Lung (tissue), 11 donors: ENCODE measurements at regions not wholly inside any gene's neighbourhood (a gene's known extent, or its start where the extent isn't known, plus 50 kb on each side); places are given as distances from the start of the nearest gene placed in this dataset.

ENCODE experiments used
- ATAC-seq: fragments of 200-7000 bp; cut with Tn5 transposase; one replicate; pipeline ENCODE4 v1.9.1; 2020; ENCODE audit warnings: moderate number of reproducible peaks; ENCODE audit not compliant: insufficient read depth, low FRiP score
- DNase-seq, 3 donors: peaks; one replicate each; pipeline ENCODE4 v3.0.0-alpha.2; 2013 to 2017
- H3K27ac ChIP-seq, 2 donors: one replicate each; pipeline ENCODE4 v1.5.1; 2013; ENCODE audit warnings: mild to moderate bottlenecking in 2 of 2, moderate library complexity in 2 of 2, control low read depth in 1 of 2, inconsistent platforms in 1 of 2, low read depth in 1 of 2, low read length in 1 of 2
- H3K27me3 ChIP-seq, 3 donors: one replicate each; pipeline ENCODE4 v1.5.1; 2013; ENCODE audit warnings: low read length in 2 of 3; ENCODE audit not compliant: control insufficient read depth in 3 of 3, insufficient read depth in 3 of 3
- H3K36me3 ChIP-seq, 4 donors: one replicate each; pipeline ENCODE4 v1.5.1; 2013; ENCODE audit warnings: low read length in 4 of 4, mild to moderate bottlenecking in 1 of 4, moderate library complexity in 1 of 4; ENCODE audit not compliant: control insufficient read depth in 4 of 4, insufficient read depth in 4 of 4
- H3K4me1 ChIP-seq, 5 donors: one replicate each; pipeline ENCODE4 v1.5.1; 2013; ENCODE audit warnings: low read length in 5 of 5, mild to moderate bottlenecking in 2 of 5, moderate library complexity in 1 of 5; ENCODE audit not compliant: control insufficient read depth in 5 of 5, insufficient read depth in 5 of 5
- H3K4me3 ChIP-seq: one replicate; pipeline ENCODE4 v1.5.1; 2013; ENCODE audit warnings: mild to moderate bottlenecking, control low read depth, moderate library complexity
- H3K9ac ChIP-seq, 2 donors: one replicate each; pipeline ENCODE4 v1.5.1; 2013; ENCODE audit warnings: low read length in 2 of 2, control low read depth in 1 of 2; ENCODE audit not compliant: insufficient read depth in 1 of 2
- H3K9me3 ChIP-seq, 4 donors: one replicate each; pipeline ENCODE4 v1.5.1; 2013; ENCODE audit warnings: low read length in 3 of 4, mild to moderate bottlenecking in 1 of 4, moderate library complexity in 1 of 4; ENCODE audit not compliant: control insufficient read depth in 4 of 4, insufficient read depth in 3 of 4
- WGBS, 2 donors: extraction: QIAGEN DNeasy Blood & Tissue Kit; methylation state at CpG; one replicate each; pipeline ENCODE4 v1.1.7; 2013; 5-methylcytosine and 5-hydroxymethylcytosine counted together
- TF ChIP-seq, protein P1 (sequence below): IDR thresholded peaks from 2 replicates; pipeline ENCODE4 v1.5.1; 2012; ENCODE audit warnings: mild to moderate bottlenecking; ENCODE audit errors: control extremely low read depth, extremely low read depth
- donor health status: control.
- donor health status: control.
- donor health status: Bipolar disorder and iron deficiency.
- donor health status: healthy.
- donor health status: DM: yes; HTN: yes; CAD: no.

GRCh38 chr19:31223740-31224534 lies 125.3 kb downstream of the TSHZ3 start:
- no peak overlapping the region for H3K4me3 ChIP-seq
- TF ChIP-seq, protein P1, sequence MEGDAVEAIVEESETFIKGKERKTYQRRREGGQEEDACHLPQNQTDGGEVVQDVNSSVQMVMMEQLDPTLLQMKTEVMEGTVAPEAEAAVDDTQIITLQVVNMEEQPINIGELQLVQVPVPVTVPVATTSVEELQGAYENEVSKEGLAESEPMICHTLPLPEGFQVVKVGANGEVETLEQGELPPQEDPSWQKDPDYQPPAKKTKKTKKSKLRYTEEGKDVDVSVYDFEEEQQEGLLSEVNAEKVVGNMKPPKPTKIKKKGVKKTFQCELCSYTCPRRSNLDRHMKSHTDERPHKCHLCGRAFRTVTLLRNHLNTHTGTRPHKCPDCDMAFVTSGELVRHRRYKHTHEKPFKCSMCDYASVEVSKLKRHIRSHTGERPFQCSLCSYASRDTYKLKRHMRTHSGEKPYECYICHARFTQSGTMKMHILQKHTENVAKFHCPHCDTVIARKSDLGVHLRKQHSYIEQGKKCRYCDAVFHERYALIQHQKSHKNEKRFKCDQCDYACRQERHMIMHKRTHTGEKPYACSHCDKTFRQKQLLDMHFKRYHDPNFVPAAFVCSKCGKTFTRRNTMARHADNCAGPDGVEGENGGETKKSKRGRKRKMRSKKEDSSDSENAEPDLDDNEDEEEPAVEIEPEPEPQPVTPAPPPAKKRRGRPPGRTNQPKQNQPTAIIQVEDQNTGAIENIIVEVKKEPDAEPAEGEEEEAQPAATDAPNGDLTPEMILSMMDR = no peak
- ATAC-seq (no peak), DNase-seq (peak; percentile 42 to 71 (median 69))
- no peak overlapping the region for H3K27ac ChIP-seq
- H3K36me3 ChIP-seq = no peaks in the 10 kb centered on the region
- 62 to 67% methylated on average over 9 of the region's 9 CpGs for WGBS, 2 donors
- H3K9me3 ChIP-seq = peaks cover 0 to 4% (median 0%) of the 10 kb centered on the region in 4 donors
- peaks cover 0 to 10% (median 5%) of the 10 kb centered on the region in 5 donors for H3K4me1 ChIP-seq
- H3K27me3 ChIP-seq = no peaks in the 10 kb centered on the region
- no peak overlapping the region for H3K9ac ChIP-seq

DNA sequence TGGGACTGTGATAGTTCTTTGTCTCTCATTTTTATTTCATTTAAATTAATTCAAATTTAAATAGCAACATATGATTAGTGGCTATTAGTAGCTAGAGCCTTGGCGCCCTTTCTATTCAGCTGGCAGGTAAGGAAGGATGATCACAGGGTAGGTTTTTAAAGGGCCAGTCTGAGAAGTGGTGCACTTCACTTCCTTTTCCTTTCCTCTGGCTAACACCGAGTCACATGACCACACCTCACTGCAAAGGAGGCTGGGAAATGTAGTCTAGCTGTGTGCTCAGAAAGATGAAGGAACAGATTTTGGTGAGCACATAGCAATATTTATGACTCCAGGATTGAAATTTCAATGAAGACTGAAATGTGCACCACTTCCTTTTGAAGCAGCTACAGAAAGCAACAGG lies 128.7 kb downstream of the TSHZ3 start:
- peaks cover 0 to 4% (median 0%) of the 10 kb centered on the region in 4 donors for H3K9me3 ChIP-seq
- no peak for DNase-seq
- TF ChIP-seq, protein P1 = no peak
- peak overlapping the region; percentile 31 for H3K4me3 ChIP-seq
- ATAC-seq = no peak
- H3K4me1 ChIP-seq = peaks cover 0 to 10% (median 5%) of the 10 kb centered on the region in 5 donors
- H3K27ac ChIP-seq = no peak overlapping the region
- H3K9ac ChIP-seq = no peak overlapping the region
- WGBS, 2 donors = 66 to 68% methylated on average over 2 of the region's 2 CpGs
- no peaks in the 10 kb centered on the region for H3K36me3 ChIP-seq
- no peaks in the 10 kb centered on the region for H3K27me3 ChIP-seq

GRCh38 chr19:31214997-31215396 lies 134.2 kb downstream of the TSHZ3 start:
- TF ChIP-seq, protein P1 = no peak
- no peak for ATAC-seq
- WGBS, 2 donors = 88% methylated on average over 2 of the region's 2 CpGs

GRCh38 chr19:31214086-31214485 lies 135.2 kb downstream of the TSHZ3 start:
- 27 to 53% methylated on average over 9 of the region's 9 CpGs for WGBS, 2 donors

More at GRCh38 chr19:31214997-31215396, 134.2 kb downstream of the TSHZ3 start:
- Histone ChIP-seq H3K36me3 (no peaks in the 10 kb centered on the region), H3K27me3 (no peaks in the 10 kb centered on the region), H3K4me3 (no peak overlapping the region), H3K9ac (no peak overlapping the region), H3K4me1 (no peaks in the 10 kb centered on the region), H3K27ac (no peak overlapping the region), H3K9me3 (no peaks in the 10 kb centered on the region)
- DNase-seq = no peak

More at GRCh38 chr19:31214086-31214485, 135.2 kb downstream of the TSHZ3 start:
- peak; percentile 86 for ATAC-seq
- Histone ChIP-seq H3K9ac (no peak overlapping the region), H3K27me3 (no peaks in the 10 kb centered on the region), H3K4me1 (no peaks in the 10 kb centered on the region), H3K9me3 (no peaks in the 10 kb centered on the region), H3K27ac (no peak overlapping the region), H3K4me3 (no peak overlapping the region), H3K36me3 (no peaks in the 10 kb centered on the region)
- DNase-seq = peak in 2 of 3 donors; percentile 12 to 13
- TF ChIP-seq, protein P1 = no peak
